H1 (cell line): ENCODE measurements at regions not wholly inside any gene's neighbourhood (a gene's known extent, or its start where the extent isn't known, plus 50 kb on each side); places are given as distances from the start of the nearest gene placed in this dataset.
"Not testable (repeated sequence)": the region's sequence is repeated elsewhere in the genome, so short reads cannot be mapped to it uniquely, and the experiment has no call there.

Experiments
- CTCF ChIA-PET: fragments of 300-600 bp; sonication (Branson Sonifier 250); formaldehyde crosslinking; loops from one replicate; lab custom pipeline; 2021; ENCODE audit not compliant: partially characterized antibody; lab: Charles Lee
- POLR2A ChIA-PET: fragments of 300-600 bp; sonication (Branson Sonifier 250); formaldehyde crosslinking; loops from one replicate; lab custom pipeline; 2021; ENCODE audit warnings: inconsistent platforms; ENCODE audit not compliant: partially characterized antibody; lab: Charles Lee
- DNase-seq, 2 experiments: peaks; one replicate each; pipeline versions ENCODE4 v3.0.0 to v3.0.0-alpha.2; 2010 to 2022; ENCODE audit warnings: low spot score in 2 of 2, low read depth in 1 of 2, mixed read lengths in 1 of 2
- FAIRE-seq: peaks from 2 replicates; lab custom pipeline; 2011; peaks lifted over from hg19 to GRCh38; lab: Jason Lieb, UNC
- H2AFZ ChIP-seq: 2 replicates; pipeline ENCODE4 v1.8.1; 2012; ENCODE audit warnings: low read length, inconsistent platforms
- H2AK5ac ChIP-seq: 2 replicates; pipeline ENCODE4 v1.6.1; 2013; ENCODE audit warnings: low read depth, low read length
- H2BK120ac ChIP-seq: replicated peaks from 2 replicates; pipeline ENCODE3; 2013; ENCODE audit warnings: low read depth, low read length, inconsistent platforms
- H2BK12ac ChIP-seq: 2 replicates; pipeline ENCODE4 v1.6.1; 2013; ENCODE audit warnings: low read depth, low read length
- H2BK15ac ChIP-seq: 2 replicates; pipeline ENCODE4 v1.6.1; 2013; ENCODE audit warnings: low read length
- H2BK20ac ChIP-seq: 2 replicates; pipeline ENCODE4 v1.6.1; 2013; ENCODE audit warnings: low read length
- H2BK5ac ChIP-seq: 2 replicates; pipeline ENCODE4 v1.6.1; 2013; ENCODE audit warnings: low read depth, low read length
- H3K14ac ChIP-seq: 2 replicates; pipeline ENCODE4 v1.6.1; 2013; ENCODE audit warnings: inconsistent platforms; ENCODE audit not compliant: insufficient read length
- H3K18ac ChIP-seq: 2 replicates; pipeline ENCODE4 v1.6.1; 2013; ENCODE audit warnings: low read length; ENCODE audit errors: extremely low read depth
- H3K23ac ChIP-seq: 2 replicates; pipeline ENCODE4 v1.6.1; 2013; ENCODE audit warnings: inconsistent platforms; ENCODE audit not compliant: insufficient read length
- H3K23me2 ChIP-seq: 2 replicates; pipeline ENCODE4 v1.6.1; 2013; ENCODE audit warnings: low read depth, low read length
- H3K27ac ChIP-seq: 2 replicates; pipeline ENCODE4 v1.6.1; 2011; ENCODE audit warnings: low read depth, low read length, inconsistent platforms
- H3K27me3 ChIP-seq, 4 experiments: replicated peaks in 1 of 4; 1 replicate in 1 of 4; 2 replicates in 3 of 4; pipeline versions ENCODE4 v1.6.1 to v1.8.1; 2011 to 2013; ENCODE audit warnings: low read length in 3 of 4, mild to moderate bottlenecking in 3 of 4, inconsistent platforms in 2 of 4, mixed read lengths in 2 of 4, moderate library complexity in 1 of 4; ENCODE audit not compliant: control insufficient read depth in 3 of 4, insufficient read depth in 3 of 4; ENCODE audit errors: extremely low read depth in 1 of 4
- H3K36me3 ChIP-seq, 4 experiments: 2 replicates each; pipeline versions ENCODE4 v1.6.1 to v1.8.1; 2011 to 2013; ENCODE audit warnings: mild to moderate bottlenecking in 4 of 4, low read length in 3 of 4, moderate library complexity in 2 of 4, control low read depth in 1 of 4, inconsistent platforms in 1 of 4; ENCODE audit not compliant: insufficient read depth in 4 of 4, control insufficient read depth in 2 of 4
- H3K4ac ChIP-seq: replicated peaks from 2 replicates; pipeline ENCODE3; 2013; ENCODE audit warnings: low read length, low read depth, mixed read lengths, inconsistent platforms; ENCODE audit not compliant: insufficient read length
- H3K4me1 ChIP-seq, 4 experiments: replicated peaks in 1 of 4; 1 replicate in 1 of 4; 2 replicates in 3 of 4; pipeline versions ENCODE4 v1.6.1 to v1.8.1; 2011 to 2013; ENCODE audit warnings: low read length in 3 of 4, inconsistent platforms in 2 of 4, mixed read lengths in 1 of 4; ENCODE audit not compliant: insufficient read depth in 4 of 4, control insufficient read depth in 3 of 4
- H3K4me2 ChIP-seq, 2 experiments: 2 replicates each; pipeline versions ENCODE4 v1.6.1 to v1.8.1; 2011 to 2013; ENCODE audit warnings: low read depth in 2 of 2, low read length in 2 of 2, control low read depth in 1 of 2, inconsistent platforms in 1 of 2, mild to moderate bottlenecking in 1 of 2; ENCODE audit not compliant: insufficient read depth in 1 of 2
- H3K4me3 ChIP-seq, 4 experiments: fragments of 200-600, 300-600 bp in 1 of 4; sonication (generic), shearing (Covaris generic), sonication (Bioruptor Twin) in 1 of 4; 2 replicates each; pipeline versions ENCODE4 v1.5.1 to v1.8.1; 2011 to 2016; ENCODE audit warnings: low read length in 4 of 4, low read depth in 3 of 4, control low read depth in 2 of 4, inconsistent platforms in 2 of 4, mild to moderate bottlenecking in 2 of 4, mixed read lengths in 1 of 4, moderate library complexity in 1 of 4; ENCODE audit not compliant: insufficient read depth in 2 of 4; ENCODE audit errors: extremely low read depth in 1 of 4
- H3K56ac ChIP-seq: replicated peaks from 2 replicates; pipeline ENCODE3; 2013; ENCODE audit warnings: low read depth, mild to moderate bottlenecking, mixed read lengths, low read length, inconsistent platforms; ENCODE audit not compliant: insufficient read length
- H3K79me1 ChIP-seq: 2 replicates; pipeline ENCODE4 v1.6.1; 2013; ENCODE audit warnings: low read depth, low read length, control low read depth
- H3K79me2 ChIP-seq, 2 experiments: 2 replicates each; pipeline versions ENCODE4 v1.6.1 to v1.8.1; 2012 to 2013; ENCODE audit warnings: low read length in 2 of 2, mild to moderate bottlenecking in 2 of 2, inconsistent platforms in 1 of 2; ENCODE audit not compliant: insufficient read depth in 2 of 2, control insufficient read depth in 1 of 2
- H3K9ac ChIP-seq, 4 experiments: replicated peaks in 1 of 4; 1 replicate in 1 of 4; 2 replicates in 3 of 4; pipeline versions ENCODE4 v1.6.1 to v1.8.1; 2011 to 2013; ENCODE audit warnings: low read depth in 3 of 4, low read length in 3 of 4, control low read depth in 2 of 4, mild to moderate bottlenecking in 2 of 4, moderate library complexity in 2 of 4, inconsistent platforms in 1 of 4; ENCODE audit errors: extremely low read depth in 1 of 4
- H3K9me3 ChIP-seq, 2 experiments: 2 replicates each; pipeline versions ENCODE4 v1.6.1 to v1.8.1; 2012 to 2013; ENCODE audit warnings: mild to moderate bottlenecking in 2 of 2, moderate library complexity in 2 of 2, control low read depth in 1 of 2, inconsistent platforms in 1 of 2, low read depth in 1 of 2, low read length in 1 of 2, mixed read lengths in 1 of 2; ENCODE audit not compliant: insufficient read depth in 2 of 2
- H4K20me1 ChIP-seq, 2 experiments: replicated peaks in 1 of 2; 2 replicates each; pipeline versions ENCODE3 to v1.8.1; 2011 to 2013; ENCODE audit warnings: inconsistent platforms in 2 of 2, low read length in 2 of 2, mild to moderate bottlenecking in 1 of 2; ENCODE audit not compliant: insufficient read depth in 2 of 2, control insufficient read depth in 1 of 2
- H4K5ac ChIP-seq: 2 replicates; pipeline ENCODE4 v1.6.1; 2013; ENCODE audit warnings: low read length, low read depth, mixed read lengths, inconsistent platforms; ENCODE audit not compliant: insufficient read length
- H4K8ac ChIP-seq: 2 replicates; pipeline ENCODE4 v1.8.0; 2013; ENCODE audit warnings: mild to moderate bottlenecking, moderate library complexity, low read length, inconsistent platforms; ENCODE audit not compliant: insufficient read depth; ENCODE audit errors: extremely low read depth
- H4K91ac ChIP-seq: replicated peaks from 2 replicates; pipeline ENCODE3; 2013; ENCODE audit warnings: low read length, mixed read lengths, inconsistent platforms; ENCODE audit not compliant: insufficient read length
- WGBS, 2 experiments: shearing (Covaris generic) in 1 of 2; methylation state at CpG; one replicate each; pipeline versions ENCODE4 v1.1.6 to v1.1.7; 2013 to 2015; ENCODE audit warnings: low lambda C conversion rate in 2 of 2, mixed read lengths in 2 of 2, inconsistent platforms in 1 of 2, low coverage in 1 of 2, missing lambda C conversion rate in 1 of 2; ENCODE audit not compliant: insufficient replicate concordance in 2 of 2, insufficient coverage in 1 of 2, insufficient read length in 1 of 2; ENCODE audit errors: extremely low coverage in 1 of 2, missing lambda C conversion rate in 1 of 2; 5-methylcytosine and 5-hydroxymethylcytosine counted together

DNA sequence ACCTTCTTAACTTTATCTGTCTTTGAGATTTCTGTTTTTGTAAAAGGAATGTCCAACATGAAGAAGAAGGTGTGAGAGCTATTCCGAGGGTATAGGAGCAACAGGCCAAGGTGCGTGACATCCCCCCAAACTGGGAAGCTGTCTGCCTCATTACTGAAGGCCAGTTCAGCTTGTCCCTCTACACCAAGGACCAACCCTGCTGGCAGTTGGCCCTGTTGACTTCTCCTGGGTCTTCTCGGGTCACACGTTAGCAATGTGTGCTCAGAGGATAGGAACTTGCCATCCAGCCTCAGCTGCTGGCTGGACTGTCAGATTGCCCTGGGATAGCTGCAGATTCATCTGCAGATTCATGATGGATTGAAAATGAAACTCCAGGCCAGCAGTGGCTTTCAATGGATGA, 460.3 kb downstream of the FOXD4L4 start:
- H4K20me1 ChIP-seq, H3K56ac ChIP-seq, H3K79me2 ChIP-seq, H3K9ac ChIP-seq, H3K27me3 ChIP-seq, POLR2A ChIA-PET, H3K23ac ChIP-seq, FAIRE-seq, H3K14ac ChIP-seq, H2BK120ac ChIP-seq, H3K27ac ChIP-seq, H3K4me2 ChIP-seq, H2AK5ac ChIP-seq, H2AFZ ChIP-seq, H2BK15ac ChIP-seq, DNase-seq, H2BK20ac ChIP-seq, H4K5ac ChIP-seq, H4K8ac ChIP-seq, H3K4ac ChIP-seq, H3K9me3 ChIP-seq, H3K4me1 ChIP-seq, H3K79me1 ChIP-seq, H3K23me2 ChIP-seq, H2BK5ac ChIP-seq, H4K91ac ChIP-seq, H3K4me3 ChIP-seq, H2BK12ac ChIP-seq, H3K18ac ChIP-seq, CTCF ChIA-PET, H3K36me3 ChIP-seq: not testable (repeated sequence)
- no CpG with 5 or more reads among the region's 4 CpGs for WGBS, 2 experiments
